ENCODE measurements at regions not wholly inside any gene's neighbourhood (a gene's known extent, or its start where the extent isn't known, plus 50 kb on each side); places are given as distances from the start of the nearest gene placed in this dataset.

DNA sequence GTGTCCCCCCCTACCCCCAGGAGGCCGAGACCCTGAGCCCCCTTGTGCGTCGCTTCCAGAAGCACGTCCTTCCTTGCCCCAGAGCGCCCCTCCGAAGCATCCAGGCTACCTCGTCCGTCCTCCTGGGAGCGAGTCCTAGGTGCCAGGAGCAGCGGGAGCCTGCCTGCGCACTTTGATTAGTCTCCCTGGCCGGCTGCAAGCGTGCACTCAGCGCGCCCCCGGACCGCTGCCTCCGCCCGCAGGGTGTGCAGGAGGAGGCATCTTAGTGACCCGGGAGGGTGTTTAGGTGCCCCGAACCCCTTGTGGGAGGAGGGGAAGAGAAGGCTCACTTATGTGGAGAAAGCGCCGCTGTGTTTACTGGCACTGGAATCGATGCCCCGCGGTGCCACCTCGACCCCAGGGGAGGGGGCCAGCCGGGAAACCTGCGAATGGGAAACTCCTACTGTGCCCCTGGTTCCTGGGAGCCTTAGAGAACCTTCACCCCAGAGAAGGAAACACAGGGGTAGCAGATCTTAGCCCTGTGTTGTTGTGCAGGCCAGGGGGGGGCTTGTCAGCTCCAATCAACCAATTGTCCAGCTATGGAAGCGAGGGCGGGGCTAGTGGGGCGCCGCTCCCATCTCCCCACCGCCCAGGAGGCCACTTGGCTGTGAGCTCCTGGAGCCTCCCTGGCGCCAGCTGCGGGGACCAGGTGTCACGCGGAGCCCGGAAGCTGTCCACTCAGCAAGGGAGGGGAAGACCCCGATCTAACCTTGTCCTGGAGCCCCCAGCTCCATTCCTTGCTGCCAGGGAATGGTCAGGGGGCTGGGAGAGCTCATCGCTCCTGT is 922.8 kb upstream of the EEF2KMT start:
- FAIRE-seq (no peak), DNase-seq (ENCODE audit: low spot score) (no peak)

DNA sequence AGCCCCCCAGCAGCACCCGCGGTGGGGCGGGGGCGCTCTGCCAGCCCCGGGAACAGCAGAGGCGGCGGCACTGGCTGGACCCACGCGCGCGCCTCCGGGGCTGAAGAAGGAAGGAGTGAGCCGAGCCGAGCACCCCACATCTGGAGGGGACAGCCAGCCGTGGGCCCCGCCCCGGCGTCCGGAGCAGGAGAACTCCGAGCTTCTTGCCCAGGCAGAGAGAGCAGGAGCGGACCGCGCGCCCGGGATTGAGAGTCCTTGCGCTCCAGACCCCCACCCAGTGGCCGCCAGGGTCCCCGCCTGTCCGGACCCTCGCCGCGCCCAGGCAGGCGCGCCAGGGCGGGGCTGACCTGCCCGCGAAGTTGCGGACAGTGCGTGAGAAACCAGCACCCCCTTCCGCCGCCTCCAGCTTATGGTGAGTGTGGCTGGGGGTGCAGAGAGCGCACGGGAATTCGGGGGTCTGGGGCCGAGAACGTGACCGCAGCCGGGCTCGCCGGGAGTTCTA is 921.9 kb upstream of the EEF2KMT start:
- no peak for FAIRE-seq
- DNase-seq (ENCODE audit: low spot score) = no peak

DNA sequence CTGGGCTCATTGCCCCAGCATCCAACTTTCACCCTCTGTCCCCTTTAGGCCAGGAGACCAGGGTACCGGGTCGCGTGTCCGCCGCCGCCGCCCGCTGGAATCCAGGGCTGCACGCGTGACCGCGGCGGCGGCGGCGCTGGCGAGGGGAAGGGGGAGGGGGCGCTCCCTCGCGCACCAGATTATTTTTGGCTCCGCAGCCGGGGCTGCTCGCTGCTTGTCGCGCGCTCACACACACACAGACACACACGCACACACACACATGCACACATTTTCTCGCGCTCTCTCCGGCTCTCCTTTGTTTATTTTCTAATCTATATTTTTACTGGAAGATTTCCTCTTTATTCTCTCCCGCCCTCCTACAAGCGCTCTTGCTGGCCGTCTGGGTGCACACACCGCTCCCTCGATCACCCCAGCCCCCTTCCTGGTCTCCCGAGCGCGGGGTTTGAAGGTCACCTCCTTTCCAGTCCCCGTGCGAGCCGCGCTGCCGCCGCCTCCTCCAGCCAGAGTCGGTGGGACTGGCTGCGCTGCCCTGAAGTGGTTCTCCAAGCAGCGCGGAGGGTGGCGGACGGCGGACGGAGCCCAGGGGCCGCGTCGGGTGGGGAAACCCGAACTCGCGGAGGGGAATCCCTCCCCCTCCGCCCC is 921.4 kb upstream of the EEF2KMT start:
- FAIRE-seq (no peak), DNase-seq (ENCODE audit: low spot score) (peak; percentile 32)

DNA sequence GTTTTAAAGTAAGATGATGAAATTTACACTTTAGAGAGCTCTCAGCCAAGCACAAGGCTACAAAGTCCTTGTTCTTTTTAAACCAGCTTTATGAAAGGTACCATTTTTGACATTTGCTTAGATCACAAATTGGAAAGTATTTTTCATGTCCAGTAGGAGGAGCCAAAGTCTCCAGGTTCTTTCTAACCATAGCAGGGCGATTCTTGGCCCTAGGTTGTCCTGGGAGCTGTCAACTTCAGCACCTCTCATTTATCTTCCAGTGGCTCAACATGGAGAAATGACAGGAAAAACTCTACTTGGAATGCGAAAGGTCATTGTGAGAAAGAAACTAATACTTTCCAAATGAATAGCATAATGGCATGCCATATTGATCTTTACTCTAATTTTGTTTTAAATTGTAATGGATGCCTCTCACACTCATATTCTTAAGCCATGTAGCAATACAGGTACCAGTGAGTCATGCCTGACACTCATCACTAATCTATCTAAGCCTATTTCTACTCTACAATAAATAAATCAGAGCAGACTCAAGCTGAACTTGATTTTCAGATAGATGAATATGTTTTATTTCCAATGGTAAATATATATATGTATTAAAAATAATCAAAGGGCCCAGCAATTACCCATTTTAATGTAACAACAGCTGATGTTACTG is 919.1 kb upstream of the EEF2KMT start:
- FAIRE-seq (no peak), DNase-seq (ENCODE audit: low spot score) (peak; percentile 80)

DNA sequence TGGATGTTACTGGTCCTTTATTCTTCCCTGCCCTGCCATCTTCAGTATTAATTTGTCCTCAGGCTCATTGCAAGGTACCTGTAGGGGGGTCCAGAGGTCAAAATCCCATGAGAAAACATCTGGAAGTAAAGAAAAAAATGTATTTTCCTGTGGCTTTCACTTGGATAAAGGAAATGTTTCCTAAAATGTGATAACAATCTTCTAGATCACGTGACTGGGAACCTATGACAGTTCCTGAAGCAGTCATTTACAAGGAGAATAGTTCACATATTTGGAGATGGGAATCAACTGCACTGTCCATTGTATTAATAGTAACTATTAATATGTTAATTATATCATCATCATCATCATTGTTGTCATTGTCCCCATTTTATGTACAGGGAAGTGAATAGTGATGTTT is 915.1 kb upstream of the EEF2KMT start:
- no peak for DNase-seq (ENCODE audit: low spot score)

DNA sequence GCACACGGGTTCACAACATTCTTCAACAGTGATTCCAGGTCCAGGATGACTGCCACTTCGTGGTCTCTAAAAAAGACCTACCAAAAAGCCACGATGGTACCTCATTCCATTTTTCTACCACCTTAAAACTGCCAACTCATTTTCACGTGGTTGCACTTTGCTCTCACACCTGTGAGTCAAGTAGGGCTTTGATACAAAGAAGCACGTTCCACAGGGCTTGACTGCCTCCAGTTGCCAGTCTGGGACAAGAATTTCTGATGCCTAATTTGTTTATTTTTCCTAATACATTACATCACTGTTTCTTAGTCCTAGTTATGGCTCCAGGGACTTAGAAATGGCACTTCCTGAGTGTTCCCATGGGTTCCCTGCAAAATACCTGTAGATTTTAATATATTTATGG is 911.6 kb upstream of the EEF2KMT start:
- FAIRE-seq (no peak), DNase-seq (ENCODE audit: low spot score) (no peak)

More for the DNA sequence above, 915.1 kb upstream of the EEF2KMT start:
- FAIRE-seq = no peak

DNA sequence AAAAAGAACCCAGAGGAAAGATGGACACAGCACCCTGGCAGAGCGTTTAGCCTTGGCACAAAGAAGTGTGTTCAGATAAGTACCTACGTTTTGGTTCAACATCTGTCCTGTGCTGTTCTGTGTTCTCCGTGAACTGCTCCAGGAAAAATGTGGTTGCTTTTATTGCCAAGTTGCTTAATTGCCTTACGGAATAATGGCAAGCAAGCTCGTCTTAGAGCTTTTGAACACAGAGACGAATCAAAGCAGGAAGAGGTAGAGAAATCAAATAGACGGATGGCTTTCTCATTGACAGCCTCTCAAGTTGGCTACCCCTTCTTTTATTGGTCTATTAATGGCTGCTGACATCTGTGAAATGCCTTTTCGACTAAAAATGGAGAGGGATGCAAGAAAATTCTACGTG is 911.1 kb upstream of the EEF2KMT start:
- FAIRE-seq (no peak), DNase-seq (ENCODE audit: low spot score) (no peak)

DNA sequence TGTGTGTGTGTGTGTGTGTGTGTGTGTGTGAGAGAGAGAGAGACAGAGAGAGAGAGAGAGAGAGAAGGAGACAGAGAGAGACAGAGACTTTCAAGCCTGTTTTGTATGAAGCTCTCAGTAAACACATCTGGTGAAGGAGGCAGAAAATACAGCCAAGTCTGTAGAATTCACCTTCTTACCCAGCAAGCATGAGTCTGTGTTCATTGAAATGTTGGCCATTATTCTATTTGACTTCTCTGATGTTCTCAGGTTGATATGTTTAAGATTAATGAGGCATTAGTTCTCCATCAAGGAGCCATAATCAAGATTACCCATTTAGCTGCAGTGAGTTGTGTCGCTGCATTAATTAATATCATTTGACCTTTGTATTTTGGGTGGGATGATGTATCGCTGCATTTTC is 895.8 kb upstream of the EEF2KMT start:
- DNase-seq (ENCODE audit: low spot score) (no peak), FAIRE-seq (no peak)

DNA sequence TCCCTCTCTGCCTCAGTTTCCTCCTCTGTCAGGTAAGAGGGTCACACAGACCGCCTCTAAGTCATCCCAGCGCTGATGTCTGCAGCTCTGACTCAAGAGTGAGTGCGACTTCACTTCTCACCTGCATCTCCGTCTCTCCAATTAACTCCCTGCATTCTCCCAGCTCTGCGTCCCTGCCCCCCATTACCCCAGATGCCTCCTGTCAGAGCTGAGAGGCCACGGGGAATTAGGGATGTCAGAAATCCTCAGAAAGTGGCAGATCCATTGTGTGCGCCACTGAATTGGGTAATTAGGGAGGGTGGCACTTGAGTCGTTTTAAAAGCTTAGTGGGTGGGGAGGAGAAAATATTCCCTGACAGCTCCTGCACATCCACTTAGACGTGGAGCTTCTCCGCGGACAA is 885.4 kb upstream of the EEF2KMT start:
- no peak for DNase-seq (ENCODE audit: low spot score)
- FAIRE-seq = no peak

DNA sequence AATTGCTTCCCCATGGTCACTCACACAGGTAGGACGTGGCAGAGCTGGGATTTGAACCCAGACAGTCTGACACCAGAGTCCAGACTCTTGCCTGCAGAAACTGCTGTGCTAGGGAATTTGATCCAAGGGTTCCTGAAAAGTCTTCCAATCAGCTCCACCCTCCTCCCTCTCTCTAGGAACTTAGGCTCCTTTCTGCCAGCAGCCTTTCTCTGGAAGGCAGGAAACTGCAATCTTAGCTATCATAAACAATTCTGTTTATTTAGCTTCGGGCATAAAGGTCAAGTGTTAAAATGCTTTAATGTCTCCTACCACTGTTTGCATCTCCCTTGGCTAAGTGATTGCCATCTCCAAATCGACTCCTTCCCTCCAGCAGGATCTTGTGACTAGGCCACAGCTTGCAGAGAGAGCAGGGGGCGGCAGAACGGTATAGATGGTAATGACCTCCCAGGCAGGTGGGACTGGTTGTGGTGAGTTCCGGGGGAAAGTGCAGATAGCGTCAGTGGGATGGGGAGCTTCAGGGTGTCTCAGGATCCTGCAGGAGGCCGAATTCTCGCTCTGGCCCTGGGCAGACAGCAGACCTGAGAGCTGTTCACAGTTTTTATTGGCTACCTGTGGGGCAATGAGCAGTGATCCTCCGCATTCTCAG is 882.4 kb upstream of the EEF2KMT start:
- FAIRE-seq = no peak
- DNase-seq (ENCODE audit: low spot score) = no peak

DNA sequence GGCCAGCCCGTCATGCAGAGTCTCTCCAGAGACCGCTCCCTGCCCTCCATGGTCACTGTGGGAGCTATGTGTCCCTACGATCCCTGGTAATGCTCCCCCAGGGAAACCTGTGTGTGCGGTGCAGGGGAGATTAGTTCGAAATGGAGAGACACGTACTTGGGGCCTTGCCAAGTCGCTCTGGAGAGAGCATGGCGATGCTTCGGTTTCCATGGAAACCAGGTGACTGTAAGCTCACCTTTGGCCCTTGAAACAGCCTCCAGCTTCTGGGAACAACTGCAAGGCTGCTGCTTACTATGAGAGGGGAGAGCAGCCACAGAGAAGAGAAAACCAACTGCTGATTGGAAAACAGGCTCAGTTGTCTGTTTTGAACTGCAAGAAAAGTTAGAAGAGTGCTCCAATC is 879.7 kb upstream of the EEF2KMT start:
- no peak for DNase-seq (ENCODE audit: low spot score)
- FAIRE-seq = no peak

DNA sequence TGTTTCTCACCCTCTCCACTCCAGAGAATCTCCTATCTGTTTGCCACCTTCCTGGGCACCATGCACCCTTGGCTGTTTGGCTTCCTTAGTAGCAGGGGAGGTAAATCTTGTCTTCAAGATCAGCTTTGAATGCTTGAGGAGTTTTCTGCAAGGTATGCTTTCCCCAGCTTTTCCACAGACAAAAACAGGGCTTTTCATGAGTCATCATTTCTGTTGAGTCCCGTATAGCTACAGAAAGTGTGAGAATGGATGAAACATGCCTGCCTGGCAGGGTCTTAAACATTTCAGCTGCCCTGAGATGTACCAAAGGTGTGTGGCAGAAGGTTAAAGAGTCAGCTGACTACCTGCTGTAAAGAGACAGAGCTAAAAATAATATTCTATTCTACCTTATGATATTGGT is 875.2 kb upstream of the EEF2KMT start:
- FAIRE-seq (no peak), DNase-seq (ENCODE audit: low spot score) (no peak)

DNA sequence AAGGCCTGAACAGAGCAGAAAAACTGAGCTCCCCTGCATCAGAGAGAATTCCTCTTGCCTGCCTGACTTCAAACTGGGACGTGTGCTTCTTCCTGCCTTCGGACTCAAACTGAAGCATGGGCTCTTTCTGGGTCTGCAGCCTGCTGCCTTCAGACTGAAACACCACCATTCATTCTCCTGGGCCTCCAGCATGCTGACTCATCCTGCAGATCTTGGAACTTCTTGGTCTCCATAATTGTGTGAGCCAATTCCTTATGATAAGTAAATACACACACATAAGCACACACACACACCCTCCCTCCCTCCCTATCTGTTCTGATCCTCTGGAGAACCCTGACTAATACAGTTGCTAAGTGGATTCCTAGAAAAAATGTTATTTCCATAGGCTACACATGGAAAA is 874.3 kb upstream of the EEF2KMT start:
- FAIRE-seq = no peak

DNA sequence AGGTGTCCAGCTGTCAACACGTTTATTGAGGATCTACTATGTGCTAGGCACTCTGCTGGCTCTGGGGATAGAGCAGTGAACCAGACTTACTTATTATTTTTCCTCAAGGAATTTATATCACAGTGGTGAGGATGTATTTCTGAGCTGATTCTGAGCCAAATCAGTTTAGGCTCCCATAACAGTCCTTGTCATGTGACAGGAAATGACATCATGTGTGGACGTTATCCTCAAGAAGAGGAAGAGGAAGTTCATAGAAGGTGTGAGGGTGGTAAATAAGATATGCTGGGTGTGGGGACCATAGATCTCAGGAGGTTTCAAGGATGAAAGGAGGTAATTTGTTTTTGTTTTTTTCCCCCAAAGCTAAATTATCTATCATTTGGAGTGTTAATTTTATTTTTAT is 873.5 kb upstream of the EEF2KMT start:
- DNase-seq (ENCODE audit: low spot score) (no peak), FAIRE-seq (no peak)

More for the DNA sequence above, 874.3 kb upstream of the EEF2KMT start:
- DNase-seq (ENCODE audit: low spot score) = no peak

DNA sequence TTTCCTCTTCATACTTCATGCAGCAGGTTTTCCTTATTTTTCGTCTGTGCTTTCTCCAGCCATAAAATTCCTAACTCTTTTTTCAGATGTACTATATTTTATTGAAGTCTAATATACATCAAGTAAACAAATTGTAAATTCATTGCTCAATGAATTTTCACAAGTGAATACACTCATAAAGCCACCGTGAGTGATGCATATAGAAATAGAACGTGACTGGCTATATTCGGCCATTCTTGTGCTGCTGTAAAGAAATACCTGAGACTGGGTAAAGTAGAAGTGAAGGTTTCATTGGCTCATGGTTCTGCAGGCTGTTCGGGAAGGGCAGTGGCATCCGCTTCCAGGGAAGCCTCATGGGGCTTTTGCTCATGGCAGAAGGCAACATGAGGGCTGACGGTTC is 868.4 kb upstream of the EEF2KMT start:
- FAIRE-seq = no peak
- no peak for DNase-seq (ENCODE audit: low spot score)

DNA sequence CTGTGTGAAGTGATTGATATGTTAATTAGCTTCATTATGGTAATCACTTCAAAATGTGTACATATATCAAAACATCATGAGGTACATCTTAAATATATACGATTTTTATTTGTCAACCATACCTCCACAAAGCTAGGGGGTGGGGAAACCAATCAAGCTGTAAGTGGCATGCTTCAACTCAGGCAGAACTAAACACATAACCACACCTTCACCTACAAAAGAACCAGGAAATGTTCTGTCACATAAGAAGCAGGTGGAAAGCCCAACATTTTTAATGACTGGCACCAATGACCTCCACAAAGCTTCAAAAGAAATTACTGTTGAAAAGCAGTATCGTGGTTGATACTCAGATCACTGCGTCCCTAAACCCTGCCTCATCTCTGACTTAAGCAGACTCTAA is 867.7 kb upstream of the EEF2KMT start:
- no peak for FAIRE-seq
- DNase-seq (ENCODE audit: low spot score) = no peak

DNA sequence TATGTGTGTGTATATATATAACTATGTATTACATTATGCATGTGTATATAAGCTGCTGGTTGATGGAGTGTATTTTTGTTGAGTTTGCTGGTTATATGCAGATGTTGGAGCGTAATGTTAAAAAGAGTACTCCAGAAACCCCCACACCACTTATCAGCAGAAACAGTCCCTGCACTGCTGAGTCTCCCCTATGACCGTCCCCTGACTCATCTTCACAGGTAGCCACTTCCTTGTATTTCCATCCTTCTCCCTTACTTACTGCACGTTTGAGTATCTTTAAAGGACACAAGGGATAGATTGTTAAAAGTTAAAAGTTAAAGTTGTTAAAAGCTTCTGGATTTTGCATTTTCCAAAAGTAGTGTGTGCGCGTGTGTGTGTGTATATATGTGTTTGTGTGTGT is 853.9 kb upstream of the EEF2KMT start:
- FAIRE-seq (no peak), DNase-seq (ENCODE audit: low spot score) (no peak)

DNA sequence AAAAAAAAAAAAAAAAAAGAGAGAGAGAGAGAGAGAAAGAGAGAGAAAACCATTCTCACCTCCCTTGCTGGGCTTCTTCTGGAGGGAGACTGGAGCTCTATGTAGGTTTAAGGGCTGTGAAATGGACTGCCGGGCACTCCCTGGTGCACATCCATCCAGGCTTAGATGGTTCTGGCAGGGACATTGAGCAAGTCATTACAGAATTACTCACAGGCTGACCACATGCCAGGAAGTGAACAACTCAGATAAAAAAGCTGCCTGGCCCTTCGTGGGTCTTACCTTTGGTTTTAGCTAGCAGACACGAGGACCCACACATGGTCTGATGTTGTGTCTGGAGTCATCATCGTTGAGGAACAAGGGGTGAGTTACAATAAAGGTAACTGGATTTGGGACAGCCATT is 847.4 kb upstream of the EEF2KMT start:
- peak; percentile 5 for FAIRE-seq
- DNase-seq (ENCODE audit: low spot score) = peak; percentile 40

DNA sequence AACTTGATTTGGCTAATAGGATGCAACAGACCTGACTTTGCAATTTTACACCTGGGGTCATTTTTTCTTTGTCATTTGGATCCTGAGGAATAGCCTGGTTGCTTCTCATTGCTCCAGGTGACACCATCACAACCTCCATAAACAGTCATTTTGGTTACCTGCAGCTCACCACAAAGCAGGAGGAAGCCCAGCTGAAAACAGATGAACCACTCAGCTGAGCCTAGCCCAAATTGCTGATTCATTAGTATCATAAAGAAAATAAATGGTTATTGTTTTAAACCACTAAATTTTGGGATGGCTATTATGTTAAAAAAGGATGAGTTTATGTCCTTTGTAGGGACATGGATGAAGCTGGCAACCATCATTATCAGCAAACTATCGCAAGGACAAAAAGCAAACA is 841.0 kb upstream of the EEF2KMT start:
- no peak for DNase-seq (ENCODE audit: low spot score)
- no peak for FAIRE-seq

DNA sequence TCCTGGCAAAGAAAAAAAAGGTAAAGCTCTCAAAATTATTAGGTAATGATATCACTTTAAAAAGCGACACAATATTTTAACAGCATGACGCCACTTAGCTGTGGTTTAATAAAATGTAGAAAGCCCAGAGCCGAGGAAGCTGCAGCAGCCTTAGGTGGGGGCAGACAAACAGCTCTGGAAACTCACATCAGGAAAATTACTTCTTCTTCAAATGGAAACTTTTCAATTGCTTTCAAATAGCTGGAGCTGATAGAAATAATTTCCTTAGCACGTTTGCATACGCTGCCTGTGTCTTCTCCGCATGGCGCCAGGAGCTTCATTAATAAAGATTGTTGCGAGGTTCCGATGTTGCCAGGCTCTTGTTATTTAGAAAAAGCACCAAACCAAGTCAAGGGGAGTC is 835.3 kb upstream of the EEF2KMT start:
- DNase-seq (ENCODE audit: low spot score) = no peak
- FAIRE-seq = no peak

DNA sequence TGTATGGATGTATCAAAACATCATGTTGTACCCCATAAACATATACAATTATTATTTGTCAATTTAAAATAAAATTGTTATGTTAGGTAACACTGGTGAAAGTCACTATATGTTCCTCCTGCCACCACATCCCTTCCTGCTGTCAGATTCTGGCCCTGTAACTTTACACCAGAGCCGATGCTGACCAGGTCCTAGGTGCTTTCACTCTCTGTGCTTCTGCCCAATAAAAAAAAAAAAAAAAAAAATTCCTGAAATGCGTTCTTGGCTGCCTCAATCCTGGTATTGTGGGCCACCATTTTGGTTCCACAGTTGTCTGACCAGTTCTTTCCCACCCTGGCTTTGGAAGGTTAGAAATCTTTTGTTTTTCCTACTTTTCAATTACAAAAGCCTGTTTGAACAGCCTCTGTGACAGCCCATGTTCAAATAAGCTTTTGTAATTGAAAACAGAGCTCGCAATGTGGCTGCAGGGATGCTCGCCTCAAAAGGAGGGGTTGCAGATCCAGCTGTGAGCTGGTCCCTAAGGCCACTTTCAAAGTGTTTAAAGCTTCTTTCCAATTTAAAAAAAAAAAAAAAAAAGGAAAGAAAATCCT is 831.0 kb upstream of the EEF2KMT start:
- no peak for DNase-seq (ENCODE audit: low spot score)
- FAIRE-seq = no peak

DNA sequence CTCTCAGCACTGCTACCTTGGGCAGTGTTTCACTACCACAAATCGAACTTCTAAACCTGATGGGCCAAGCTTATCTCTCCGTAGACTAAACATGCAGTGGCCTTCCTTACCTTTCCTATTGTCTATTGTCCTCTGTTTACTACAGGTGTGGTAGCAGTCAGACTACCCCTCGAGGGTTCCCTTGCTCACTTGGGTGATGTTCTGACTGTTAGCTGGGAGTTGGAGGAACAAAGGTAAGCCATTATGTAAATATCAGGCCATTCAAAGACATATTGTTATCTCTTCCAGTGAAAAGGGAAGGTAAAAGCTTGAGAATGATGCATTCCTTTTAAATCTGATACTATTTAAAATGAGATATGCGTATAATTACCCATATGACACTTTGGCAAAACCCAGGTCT is 828.3 kb upstream of the EEF2KMT start:
- FAIRE-seq (no peak), DNase-seq (ENCODE audit: low spot score) (no peak)
